ENCODE measurements at regions not wholly inside any gene's neighbourhood (a gene's known extent, or its start where the extent isn't known, plus 50 kb on each side); places are given as distances from the start of the nearest gene placed in this dataset.

DNA sequence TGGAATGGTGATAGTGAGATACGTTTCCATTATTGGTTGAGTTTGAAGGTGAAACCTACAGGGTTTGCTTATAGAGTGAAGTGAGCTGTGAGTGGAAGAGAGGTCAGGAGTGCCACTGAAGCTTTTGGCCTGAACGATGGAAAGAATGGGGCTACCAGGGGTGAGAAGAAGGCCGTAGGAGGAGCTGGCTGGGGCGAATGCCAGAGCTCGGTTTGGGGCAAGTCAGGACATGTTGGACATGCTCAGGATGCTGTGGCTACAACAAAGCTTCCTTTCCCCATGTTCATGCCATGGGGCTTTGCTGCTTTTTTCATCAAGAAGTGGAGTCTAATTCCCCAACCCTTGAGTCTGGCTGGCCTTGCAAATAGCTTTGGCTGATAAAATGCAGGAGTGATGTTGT lies 253.7 kb downstream of the GLRX3 start:
- no peaks in the 10 kb centered on the region for H3K4me1 Mint-ChIP-seq
- ATAC-seq, result no peak
- H3K36me3 Mint-ChIP-seq, result no peaks in the 10 kb centered on the region
- H3K27me3 Mint-ChIP-seq, result peaks cover 15% of the 10 kb centered on the region
- H3K9me3 Mint-ChIP-seq, result peaks cover 13% of the 10 kb centered on the region
- no peak overlapping the region for H3K27ac Mint-ChIP-seq
- no peak overlapping the region for H3K4me3 Mint-ChIP-seq

DNA sequence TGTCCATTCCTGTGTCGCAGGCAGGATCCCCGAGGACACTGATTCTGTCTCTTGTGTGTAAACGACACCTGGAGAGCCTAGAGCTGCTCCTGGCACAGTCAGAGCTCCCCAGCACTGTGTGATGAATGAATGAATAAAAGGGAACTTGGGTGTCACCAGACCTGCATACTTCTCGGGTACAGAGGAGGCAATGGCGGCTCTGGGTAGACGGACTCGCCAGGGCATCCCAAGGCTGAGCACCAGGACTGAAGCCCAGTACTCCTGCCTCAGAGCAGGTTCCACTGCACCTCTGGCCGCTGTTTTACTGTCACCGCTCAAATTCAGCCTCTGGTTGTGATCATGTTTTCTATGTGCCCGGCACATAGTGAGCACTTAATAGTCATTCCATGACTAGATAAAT lies 255.8 kb downstream of the GLRX3 start:
- peaks cover 11% of the 10 kb centered on the region for H3K9me3 Mint-ChIP-seq
- H3K36me3 Mint-ChIP-seq, result no peaks in the 10 kb centered on the region
- H3K27me3 Mint-ChIP-seq, result peaks cover 15% of the 10 kb centered on the region
- ATAC-seq, result no peak
- H3K27ac Mint-ChIP-seq, result no peak overlapping the region
- no peaks in the 10 kb centered on the region for H3K4me1 Mint-ChIP-seq
- H3K4me3 Mint-ChIP-seq, result no peak overlapping the region

DNA sequence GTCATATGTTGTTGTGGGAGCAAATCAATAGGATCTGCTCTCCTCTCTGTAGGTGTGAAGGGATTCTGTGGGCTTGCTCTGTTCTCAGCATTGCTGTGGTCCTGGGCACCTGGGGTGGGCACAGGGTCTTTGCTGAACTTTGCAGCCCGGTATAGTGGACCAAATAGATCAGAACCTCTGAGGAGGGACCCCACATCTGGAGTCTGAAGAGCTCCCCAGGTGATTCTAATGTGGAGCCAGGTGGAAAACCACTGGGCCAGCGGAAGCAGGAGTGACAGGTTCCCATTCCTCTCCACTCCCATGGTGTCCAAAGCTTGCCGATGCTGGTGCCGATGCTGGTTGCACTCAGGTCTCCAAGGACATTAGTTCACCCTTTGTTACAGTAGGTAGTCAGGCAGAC lies 257.2 kb downstream of the GLRX3 start:
- no peaks in the 10 kb centered on the region for H3K36me3 Mint-ChIP-seq
- peaks cover 8% of the 10 kb centered on the region for H3K9me3 Mint-ChIP-seq
- H3K27ac Mint-ChIP-seq, result no peak overlapping the region
- peaks cover 15% of the 10 kb centered on the region for H3K27me3 Mint-ChIP-seq
- no peak for ATAC-seq
- no peaks in the 10 kb centered on the region for H3K4me1 Mint-ChIP-seq
- H3K4me3 Mint-ChIP-seq, result no peak overlapping the region

GRCh38 chr10:130394832-130395231 lies 258.6 kb downstream of the GLRX3 start:
- Mint-ChIP-seq H3K4me1 (no peaks in the 10 kb centered on the region), H3K4me3 (no peak overlapping the region), H3K27ac (no peak overlapping the region), H3K36me3 (no peaks in the 10 kb centered on the region), H3K9me3 (peaks cover 8% of the 10 kb centered on the region), H3K27me3 (peaks cover 15% of the 10 kb centered on the region)
- no peak for ATAC-seq

DNA sequence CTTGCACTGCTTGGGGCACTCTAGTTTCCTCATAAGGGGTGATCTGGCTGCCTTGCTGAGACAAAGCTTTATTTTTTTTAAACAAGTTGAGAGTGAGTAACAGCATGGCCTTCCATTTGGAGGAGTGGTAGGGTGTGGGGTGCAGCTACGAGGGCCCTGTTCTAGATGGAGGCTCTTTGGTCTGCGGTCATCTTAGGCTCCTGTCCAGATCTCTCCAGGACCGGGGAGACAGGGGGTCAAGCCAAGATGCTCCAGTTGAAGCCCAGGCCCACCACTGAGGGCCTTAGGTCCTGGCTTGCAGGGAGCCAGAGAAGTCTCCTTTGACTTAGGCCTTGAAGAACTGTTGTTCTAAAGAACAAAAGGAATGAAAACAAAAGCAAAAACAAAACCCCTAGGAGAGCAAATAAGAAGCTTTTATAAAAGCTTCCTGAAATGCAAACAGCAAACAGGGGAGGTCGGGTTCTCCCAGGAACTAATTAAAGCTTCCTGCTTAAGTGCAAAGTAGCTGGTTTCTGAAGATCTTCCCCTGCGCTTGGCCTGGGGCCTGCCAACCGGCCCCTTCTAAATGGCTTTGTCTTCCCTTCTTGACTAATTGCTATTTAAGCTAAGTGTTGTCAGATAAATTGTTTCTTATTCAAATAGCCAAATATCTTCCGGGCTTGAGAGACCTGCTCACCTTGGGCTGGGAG lies 259.2 kb downstream of the GLRX3 start:
- ATAC-seq, result no peak
- H3K36me3 Mint-ChIP-seq, result no peaks in the 10 kb centered on the region
- no peak overlapping the region for H3K4me3 Mint-ChIP-seq
- no peaks in the 10 kb centered on the region for H3K4me1 Mint-ChIP-seq
- peaks cover 8% of the 10 kb centered on the region for H3K9me3 Mint-ChIP-seq
- no peak overlapping the region for H3K27ac Mint-ChIP-seq
- H3K27me3 Mint-ChIP-seq, result peaks cover 15% of the 10 kb centered on the region

GRCh38 chr10:130396044-130396443 lies 259.9 kb downstream of the GLRX3 start:
- no peak overlapping the region for H3K4me3 Mint-ChIP-seq
- peaks cover 8% of the 10 kb centered on the region for H3K27me3 Mint-ChIP-seq
- ATAC-seq, result no peak
- peaks cover 8% of the 10 kb centered on the region for H3K9me3 Mint-ChIP-seq
- no peak overlapping the region for H3K27ac Mint-ChIP-seq
- no peaks in the 10 kb centered on the region for H3K36me3 Mint-ChIP-seq
- no peaks in the 10 kb centered on the region for H3K4me1 Mint-ChIP-seq

DNA sequence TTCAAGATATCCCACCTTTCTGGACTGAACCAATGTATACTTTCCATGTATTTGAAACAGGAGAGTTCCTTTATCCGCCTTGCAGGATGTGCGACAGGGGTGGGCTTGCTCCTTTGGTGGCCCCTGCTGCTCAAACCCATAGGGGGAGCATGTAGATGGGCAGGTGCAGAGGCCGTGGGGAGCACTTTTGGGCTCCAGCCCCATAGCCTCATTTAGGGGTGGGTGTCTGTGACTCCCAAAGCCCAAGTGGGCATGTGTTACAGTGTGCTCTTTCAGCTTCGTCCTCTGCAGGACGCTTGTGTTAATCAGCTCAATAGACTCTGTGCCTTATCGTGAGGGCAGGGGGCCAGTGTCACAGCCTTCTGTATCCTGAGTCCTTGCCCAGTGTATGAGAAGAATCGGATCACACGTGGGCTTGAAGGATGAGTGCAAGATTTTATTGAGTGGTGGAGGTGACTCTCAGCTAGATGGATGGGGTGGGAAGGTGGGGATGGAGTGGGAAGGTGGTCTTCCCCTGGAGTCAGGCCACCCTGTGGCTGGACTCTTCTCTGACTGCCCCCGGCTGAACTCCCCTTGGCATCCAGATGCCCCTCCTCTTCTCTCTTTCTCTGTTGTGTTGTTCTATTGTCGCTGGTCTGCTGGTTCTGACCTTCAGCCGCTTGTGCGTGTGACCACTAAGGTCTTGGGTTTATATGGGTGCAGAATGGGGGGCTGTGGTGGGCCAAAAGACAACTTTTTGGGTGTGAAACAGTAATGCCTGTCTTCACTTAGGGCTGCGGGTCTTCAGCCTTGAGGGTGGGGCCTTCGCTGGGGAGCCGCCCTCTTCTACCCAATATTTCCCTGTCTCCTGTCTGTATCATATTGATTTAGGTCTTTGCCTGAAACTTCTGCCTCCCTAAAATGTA lies 262.2 kb downstream of the GLRX3 start:
- Mint-ChIP-seq H3K4me3 (no peak overlapping the region), H3K27me3 (peaks cover under 1% of the 10 kb centered on the region), H3K36me3 (no peaks in the 10 kb centered on the region), H3K4me1 (no peaks in the 10 kb centered on the region), H3K27ac (no peak overlapping the region), H3K9me3 (peaks cover 6% of the 10 kb centered on the region)
- no peak for ATAC-seq

DNA sequence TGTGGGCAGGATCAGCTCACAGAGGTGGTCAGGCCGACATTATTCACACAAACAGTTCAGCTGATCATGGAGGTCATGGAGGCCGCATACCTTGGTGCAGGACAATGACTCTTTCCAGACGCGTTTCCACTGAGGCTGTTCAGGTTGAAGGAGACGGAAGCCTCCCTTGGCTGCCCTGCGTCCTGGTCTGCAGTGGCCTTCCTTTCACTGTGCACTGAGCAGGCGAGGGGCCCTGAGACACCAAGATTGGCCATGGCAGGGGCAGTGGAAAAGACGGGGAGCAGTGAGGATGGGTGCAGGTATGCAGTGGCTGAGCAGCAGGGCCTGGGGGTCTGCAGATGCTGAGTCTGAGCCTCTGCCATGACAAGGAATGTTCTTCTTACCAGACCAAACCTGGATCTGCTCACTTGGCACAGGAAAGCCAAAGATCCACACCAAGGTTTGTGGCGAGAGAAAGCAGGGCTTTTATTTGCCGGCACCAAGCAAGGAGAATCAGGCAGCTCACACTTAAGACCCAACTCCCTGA lies 263.3 kb downstream of the GLRX3 start:
- Mint-ChIP-seq H3K4me1 (no peaks in the 10 kb centered on the region), H3K36me3 (no peaks in the 10 kb centered on the region), H3K27me3 (peaks cover 12% of the 10 kb centered on the region), H3K9me3 (peaks cover 4% of the 10 kb centered on the region), H3K27ac (no peak overlapping the region), H3K4me3 (no peak overlapping the region)
- no peak for ATAC-seq

DNA sequence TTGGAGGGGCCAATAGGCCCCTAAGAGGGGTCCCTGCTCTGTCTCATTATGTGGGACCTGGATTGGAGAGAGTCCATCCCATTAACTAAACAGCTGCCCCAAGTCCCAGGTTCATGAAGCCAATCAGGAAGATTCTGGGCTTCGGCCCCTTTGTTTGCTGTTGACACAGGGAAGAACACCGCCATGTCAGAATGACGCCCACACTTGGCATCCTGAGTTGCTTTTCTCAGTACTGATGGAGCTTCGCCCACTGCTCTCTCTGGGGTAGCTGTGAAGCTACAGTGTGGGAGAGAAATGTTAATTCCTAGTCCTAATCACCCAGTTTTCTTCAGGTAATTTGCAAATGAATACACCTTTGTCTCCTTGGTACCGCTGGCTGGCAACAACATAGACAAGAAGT lies 264.7 kb downstream of the GLRX3 start:
- H3K27me3 Mint-ChIP-seq, result peaks cover 13% of the 10 kb centered on the region
- peaks cover 4% of the 10 kb centered on the region for H3K9me3 Mint-ChIP-seq
- H3K4me3 Mint-ChIP-seq, result no peak overlapping the region
- H3K36me3 Mint-ChIP-seq, result no peaks in the 10 kb centered on the region
- H3K27ac Mint-ChIP-seq, result no peak overlapping the region
- ATAC-seq, result no peak
- no peaks in the 10 kb centered on the region for H3K4me1 Mint-ChIP-seq

DNA sequence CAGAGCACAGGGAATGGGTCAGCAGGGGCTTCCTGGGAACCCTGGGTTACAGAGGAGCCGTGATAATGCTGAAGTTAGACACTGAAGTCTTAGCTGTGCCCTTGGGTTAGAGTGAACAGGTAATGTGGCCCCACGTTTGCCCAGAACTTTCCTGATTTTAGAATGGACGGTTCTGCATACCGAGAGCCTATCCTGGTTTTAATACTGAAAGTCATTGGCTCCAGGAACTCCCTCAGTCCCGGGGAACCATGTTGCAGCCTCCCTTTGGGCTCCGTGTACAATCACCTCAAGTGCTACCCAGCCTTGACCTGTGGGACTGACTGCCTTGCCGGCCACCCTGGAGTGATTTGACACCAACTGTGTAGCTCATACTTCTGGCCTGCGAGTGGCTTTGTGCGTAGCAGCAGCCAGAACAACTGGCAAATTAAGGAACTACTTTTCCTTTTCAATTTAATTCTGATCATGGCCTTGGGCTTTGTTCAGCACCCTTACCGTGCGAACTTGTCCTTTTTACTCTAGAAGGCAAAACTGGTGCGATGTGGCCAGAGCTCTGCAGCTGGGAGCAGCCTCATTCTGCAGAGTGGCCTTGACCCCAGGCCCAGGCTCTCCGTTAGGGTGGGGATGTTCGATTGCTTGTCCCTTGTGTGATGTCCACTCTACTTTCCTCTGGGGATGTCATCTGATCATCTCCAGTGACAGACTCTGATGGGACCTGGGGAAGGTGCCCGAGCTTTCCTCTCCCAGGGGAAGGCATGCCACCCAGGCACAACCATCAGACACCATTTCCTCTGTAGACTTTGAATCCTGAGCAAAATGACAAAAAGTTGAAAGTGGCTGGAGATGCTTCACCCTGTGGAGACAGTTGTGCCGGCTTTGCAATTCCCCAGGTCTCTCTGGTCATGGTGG lies 265.9 kb downstream of the GLRX3 start:
- peaks cover 13% of the 10 kb centered on the region for H3K27me3 Mint-ChIP-seq
- H3K4me3 Mint-ChIP-seq, result no peak overlapping the region
- H3K9me3 Mint-ChIP-seq, result no peaks in the 10 kb centered on the region
- no peaks in the 10 kb centered on the region for H3K36me3 Mint-ChIP-seq
- peak; percentile 24 for ATAC-seq
- H3K27ac Mint-ChIP-seq, result no peak overlapping the region
- no peaks in the 10 kb centered on the region for H3K4me1 Mint-ChIP-seq

- H3K4me3 Mint-ChIP-seq, result no peak overlapping the region
These were observed 267.2 kb downstream of the GLRX3 start for GRCh38 chr10:130403153-130404075.

GRCh38 chr10:130404476-130405055 lies 268.4 kb downstream of the GLRX3 start:
- no peak overlapping the region for H3K27ac Mint-ChIP-seq
- H3K36me3 Mint-ChIP-seq, result no peaks in the 10 kb centered on the region
- peaks cover 13% of the 10 kb centered on the region for H3K27me3 Mint-ChIP-seq
- H3K9me3 Mint-ChIP-seq, result no peaks in the 10 kb centered on the region
- ATAC-seq, result no peak
- no peak overlapping the region for H3K4me3 Mint-ChIP-seq
- no peaks in the 10 kb centered on the region for H3K4me1 Mint-ChIP-seq

More at GRCh38 chr10:130403153-130404075, 267.2 kb downstream of the GLRX3 start:
- no peak overlapping the region for H3K27ac Mint-ChIP-seq
- H3K36me3 Mint-ChIP-seq, result no peaks in the 10 kb centered on the region
- H3K27me3 Mint-ChIP-seq, result peaks cover 13% of the 10 kb centered on the region
- no peaks in the 10 kb centered on the region for H3K9me3 Mint-ChIP-seq
- H3K4me1 Mint-ChIP-seq, result no peaks in the 10 kb centered on the region
- ATAC-seq, result no peak

DNA sequence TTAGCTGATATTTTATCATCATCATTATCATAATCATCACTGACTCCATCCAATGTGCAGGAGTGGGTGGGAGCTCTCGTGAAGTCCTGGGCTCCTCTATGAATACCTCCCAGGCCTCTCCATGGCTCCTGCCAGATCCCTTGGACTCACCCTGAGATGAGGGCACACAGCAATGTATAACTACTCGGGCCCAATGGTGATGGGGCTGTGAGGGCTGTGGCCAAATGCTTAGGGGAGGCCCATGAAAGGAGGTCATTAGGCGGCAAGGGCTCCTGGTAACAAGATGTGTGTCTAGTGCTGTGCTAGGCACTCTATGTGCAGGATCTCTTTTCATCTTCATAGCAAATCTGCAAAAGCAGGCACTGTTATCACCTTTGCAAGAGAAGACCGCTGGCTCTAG lies 270.9 kb downstream of the GLRX3 start:
- Mint-ChIP-seq H3K36me3 (no peaks in the 10 kb centered on the region), H3K4me1 (no peaks in the 10 kb centered on the region), H3K27me3 (peaks cover 13% of the 10 kb centered on the region), H3K4me3 (no peak overlapping the region), H3K27ac (no peak overlapping the region), H3K9me3 (no peaks in the 10 kb centered on the region)
- no peak for ATAC-seq

- no peaks in the 10 kb centered on the region for H3K36me3 Mint-ChIP-seq
- ATAC-seq, result no peak
- no peak overlapping the region for H3K4me3 Mint-ChIP-seq
- peaks cover 3% of the 10 kb centered on the region for H3K27me3 Mint-ChIP-seq
- no peaks in the 10 kb centered on the region for H3K4me1 Mint-ChIP-seq
- no peak overlapping the region for H3K27ac Mint-ChIP-seq
- no peaks in the 10 kb centered on the region for H3K9me3 Mint-ChIP-seq
These were observed 273.1 kb downstream of the GLRX3 start for GRCh38 chr10:130409331-130409730.
